ENCODE measurements at regions not wholly inside any gene's neighbourhood (a gene's known extent, or its start where the extent isn't known, plus 50 kb on each side); places are given as distances from the start of the nearest gene placed in this dataset.
"Not testable (repeated sequence)": the region's sequence is repeated elsewhere in the genome, so short reads cannot be mapped to it uniquely, and the experiment has no call there.

GRCh38 chr3:5813521-5813920, 626.0 kb downstream of the EDEM1 start:
- no peak for DNase-seq (ENCODE audit: low read depth)

GRCh38 chr3:5822843-5823242, 635.3 kb downstream of the EDEM1 start:
- no peak for DNase-seq (ENCODE audit: low read depth)

GRCh38 chr3:5826467-5826866, 639.0 kb downstream of the EDEM1 start:
- no peak for DNase-seq (ENCODE audit: low read depth)

GRCh38 chr3:5828251-5828650, 640.7 kb downstream of the EDEM1 start:
- DNase-seq (ENCODE audit: low read depth): no peak

- no peak for DNase-seq (ENCODE audit: low read depth)
Observed at GRCh38 chr3:5840056-5840455, 652.5 kb downstream of the EDEM1 start.

GRCh38 chr3:5841599-5841998, 654.1 kb downstream of the EDEM1 start:
- DNase-seq (ENCODE audit: low read depth): no peak

- DNase-seq (ENCODE audit: low read depth): no peak
Observed at GRCh38 chr3:5846261-5846660, 658.8 kb downstream of the EDEM1 start.

- no peak for DNase-seq (ENCODE audit: low read depth)
Observed at GRCh38 chr3:5861151-5861550, 673.6 kb downstream of the EDEM1 start.

- no peak for DNase-seq (ENCODE audit: low read depth)
Observed at GRCh38 chr3:5874931-5875341, 687.4 kb downstream of the EDEM1 start.

- DNase-seq (ENCODE audit: low read depth): no peak
Observed at GRCh38 chr3:5888851-5889250, 701.3 kb downstream of the EDEM1 start.

GRCh38 chr3:5889374-5889773, 701.9 kb downstream of the EDEM1 start:
- DNase-seq (ENCODE audit: low read depth): no peak

- DNase-seq (ENCODE audit: low read depth): no peak
Observed at GRCh38 chr3:5891711-5892110, 704.2 kb downstream of the EDEM1 start.

- no peak for DNase-seq (ENCODE audit: low read depth)
Observed at GRCh38 chr3:5898106-5898505, 710.6 kb downstream of the EDEM1 start.

- no peak for DNase-seq (ENCODE audit: low read depth)
Observed at GRCh38 chr3:5899014-5899761, 711.7 kb downstream of the EDEM1 start.

- no peak for DNase-seq (ENCODE audit: low read depth)
Observed at GRCh38 chr3:5917932-5918331, 730.4 kb downstream of the EDEM1 start.

- no peak for DNase-seq (ENCODE audit: low read depth)
Observed at GRCh38 chr3:5918626-5919025, 731.1 kb downstream of the EDEM1 start.

GRCh38 chr3:5929027-5929426, 741.5 kb downstream of the EDEM1 start:
- no peak for DNase-seq (ENCODE audit: low read depth)

GRCh38 chr3:5944061-5944460, 756.6 kb downstream of the EDEM1 start:
- DNase-seq (ENCODE audit: low read depth): not testable (repeated sequence)

GRCh38 chr3:5948084-5948483, 760.6 kb downstream of the EDEM1 start:
- no peak for DNase-seq (ENCODE audit: low read depth)

- DNase-seq (ENCODE audit: low read depth): no peak
Observed at GRCh38 chr3:5951026-5951425, 763.5 kb downstream of the EDEM1 start.

- DNase-seq (ENCODE audit: low read depth): no peak
Observed at GRCh38 chr3:5972586-5972985, 785.1 kb downstream of the EDEM1 start.

GRCh38 chr3:5974630-5975322, 787.3 kb downstream of the EDEM1 start:
- DNase-seq (ENCODE audit: low read depth): no peak

GRCh38 chr3:5977331-5977730, 789.8 kb downstream of the EDEM1 start:
- DNase-seq (ENCODE audit: low read depth): no peak

GRCh38 chr3:5980475-5980874, 793.0 kb downstream of the EDEM1 start:
- no peak for DNase-seq (ENCODE audit: low read depth)

All from amniotic epithelial cell (primary cell).